Jurkat, Clone E6-1 (cell line): ENCODE measurements at regions not wholly inside any gene's neighbourhood (a gene's known extent, or its start where the extent isn't known, plus 50 kb on each side); places are given as distances from the start of the nearest gene placed in this dataset.
"Not testable (repeated sequence)": the region's sequence is repeated elsewhere in the genome, so short reads cannot be mapped to it uniquely, and the experiment has no call there.

ENCODE experiments used
- DNase-seq: peaks from one replicate; pipeline ENCODE4 v3.0.0-alpha.2; 2011; ENCODE audit warnings: low read depth, low spot score
- H3K4me3 ChIP-seq: 2 replicates; pipeline ENCODE4 v1.5.1; 2011; ENCODE audit warnings: mild to moderate bottlenecking, low read length, control low read depth, moderate library complexity

DNA sequence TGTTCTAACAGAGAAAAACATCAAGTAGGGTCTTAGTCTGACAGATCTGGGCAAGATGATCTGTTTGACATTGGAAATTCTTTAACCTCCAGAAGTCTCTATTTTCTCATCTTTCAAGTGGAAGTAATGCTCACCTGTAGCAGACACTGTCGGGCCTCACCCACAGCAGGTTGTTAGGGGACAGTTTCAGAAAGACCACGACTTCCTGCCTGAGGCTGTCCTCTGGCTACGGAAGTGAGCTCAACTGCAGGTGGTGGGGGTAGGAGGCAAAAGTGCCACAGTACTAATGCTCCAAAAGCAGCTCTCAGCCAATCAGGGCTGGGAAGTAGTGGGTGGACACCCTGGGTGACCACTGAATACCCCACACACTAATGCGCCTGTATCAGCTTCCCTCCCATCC, 111.4 kb upstream of the TOPAZ1 start:
- H3K4me3 ChIP-seq, result no peak overlapping the region
- peak; percentile 24 for DNase-seq

GRCh38 chr3:44132061-44132460, 109.6 kb upstream of the TOPAZ1 start:
- H3K4me3 ChIP-seq, result no peak overlapping the region
- no peak for DNase-seq

DNA sequence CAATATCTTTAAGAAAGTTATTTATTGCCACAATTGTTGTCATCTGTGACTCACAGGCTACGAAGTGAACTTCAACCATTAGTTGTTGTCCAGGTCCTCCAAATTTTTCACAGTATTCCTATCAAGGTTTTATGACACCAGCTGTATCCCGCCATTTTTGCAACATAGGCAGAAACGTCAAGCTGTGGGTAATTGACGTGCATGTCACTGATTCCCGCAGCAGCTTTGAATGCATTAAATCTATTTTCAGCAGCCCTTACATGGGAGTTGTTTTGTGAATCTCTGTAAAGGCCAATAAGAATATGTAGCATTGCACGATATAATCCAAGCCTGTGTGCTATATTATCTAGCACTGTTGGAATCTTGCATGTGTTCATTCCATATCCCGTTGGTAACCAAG, 109.1 kb upstream of the TOPAZ1 start:
- no peak for DNase-seq
- no peak overlapping the region for H3K4me3 ChIP-seq

GRCh38 chr3:44136421-44136820, 105.3 kb upstream of the TOPAZ1 start:
- no peak overlapping the region for H3K4me3 ChIP-seq
- DNase-seq, result no peak

- no peak for DNase-seq
Measured at GRCh38 chr3:44146073-44146472, 95.6 kb upstream of the TOPAZ1 start.

DNA sequence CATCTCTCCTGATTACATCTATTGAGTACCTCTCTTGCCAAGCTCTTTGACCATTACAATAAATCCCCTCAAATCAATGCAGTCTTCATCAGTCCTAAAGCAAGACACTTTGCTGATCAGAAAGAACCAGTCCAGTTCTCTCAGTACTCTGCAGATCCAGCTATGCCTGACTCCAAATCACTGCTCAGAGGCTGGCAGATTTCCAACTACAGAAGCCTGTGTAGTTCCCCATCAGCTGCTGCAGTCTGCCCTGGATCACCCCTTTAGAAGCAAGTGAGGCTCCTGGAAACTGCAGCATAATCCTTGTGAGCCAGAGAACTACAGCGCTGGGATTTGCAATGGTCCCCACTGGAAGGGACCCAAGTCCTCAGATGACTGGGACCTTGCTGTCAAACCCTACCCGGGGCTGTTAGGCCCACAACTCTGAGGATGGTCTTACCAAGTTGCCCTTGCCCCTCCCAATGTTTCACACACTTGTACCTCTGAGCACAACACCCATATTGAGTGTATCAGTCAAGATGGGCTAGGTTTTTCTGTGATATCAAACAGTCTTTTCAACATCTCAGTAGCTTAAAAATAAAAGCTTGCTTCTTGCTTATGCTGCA, 81.9 kb upstream of the TOPAZ1 start:
- no peak overlapping the region for H3K4me3 ChIP-seq
- no peak for DNase-seq

More at GRCh38 chr3:44146073-44146472, 95.6 kb upstream of the TOPAZ1 start:
- no peak overlapping the region for H3K4me3 ChIP-seq

GRCh38 chr3:44160818-44161217, 80.9 kb upstream of the TOPAZ1 start:
- no peak overlapping the region for H3K4me3 ChIP-seq
- no peak for DNase-seq

GRCh38 chr3:44171891-44172290, 69.8 kb upstream of the TOPAZ1 start:
- no peak overlapping the region for H3K4me3 ChIP-seq
- DNase-seq, result no peak

DNA sequence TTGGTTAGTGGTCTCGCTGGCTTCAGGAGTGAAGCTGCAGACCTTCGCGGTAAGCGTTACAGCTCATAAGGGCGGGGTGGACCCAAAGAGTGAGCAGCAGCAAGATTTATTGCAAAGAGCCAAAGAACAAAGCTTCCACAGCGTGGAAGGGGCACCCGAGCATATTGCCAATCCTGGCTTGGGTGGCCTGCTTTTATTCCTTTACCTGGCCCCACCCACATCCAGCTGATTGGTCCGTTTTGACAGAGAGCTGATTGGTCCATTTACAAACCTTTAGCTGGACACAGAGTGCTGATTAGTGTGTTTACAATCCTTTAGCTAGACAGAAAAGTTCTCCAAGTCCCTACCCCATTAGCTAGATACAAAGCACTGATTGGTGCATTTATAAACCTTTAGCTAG, 69.0 kb upstream of the TOPAZ1 start:
- H3K4me3 ChIP-seq, DNase-seq: not testable (repeated sequence)

DNA sequence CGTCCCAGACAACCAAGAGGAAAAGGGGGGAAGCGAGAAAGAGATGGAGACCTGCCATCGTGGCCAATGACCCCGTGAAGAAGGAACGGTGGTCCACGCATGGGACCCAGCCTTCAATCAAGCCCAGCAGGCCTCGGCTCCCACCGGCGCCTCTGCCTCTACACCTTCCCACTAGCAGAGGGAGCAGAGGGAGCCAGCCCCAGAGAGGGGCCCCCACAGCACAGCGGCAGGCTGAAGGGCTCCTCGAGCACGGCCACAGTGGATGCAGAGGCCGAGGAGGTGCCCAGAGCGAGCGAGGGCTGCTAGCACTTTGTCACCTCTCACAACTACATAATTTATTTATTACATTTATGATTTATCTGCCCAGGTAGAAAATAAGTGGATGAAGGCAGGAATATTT, 68.4 kb upstream of the TOPAZ1 start:
- H3K4me3 ChIP-seq, result no peak overlapping the region
- no peak for DNase-seq

GRCh38 chr3:44175070-44175469, 66.6 kb upstream of the TOPAZ1 start:
- no peak overlapping the region for H3K4me3 ChIP-seq
- no peak for DNase-seq

GRCh38 chr3:44179246-44179645, 62.4 kb upstream of the TOPAZ1 start:
- no peak for DNase-seq
- H3K4me3 ChIP-seq, result no peak overlapping the region

DNA sequence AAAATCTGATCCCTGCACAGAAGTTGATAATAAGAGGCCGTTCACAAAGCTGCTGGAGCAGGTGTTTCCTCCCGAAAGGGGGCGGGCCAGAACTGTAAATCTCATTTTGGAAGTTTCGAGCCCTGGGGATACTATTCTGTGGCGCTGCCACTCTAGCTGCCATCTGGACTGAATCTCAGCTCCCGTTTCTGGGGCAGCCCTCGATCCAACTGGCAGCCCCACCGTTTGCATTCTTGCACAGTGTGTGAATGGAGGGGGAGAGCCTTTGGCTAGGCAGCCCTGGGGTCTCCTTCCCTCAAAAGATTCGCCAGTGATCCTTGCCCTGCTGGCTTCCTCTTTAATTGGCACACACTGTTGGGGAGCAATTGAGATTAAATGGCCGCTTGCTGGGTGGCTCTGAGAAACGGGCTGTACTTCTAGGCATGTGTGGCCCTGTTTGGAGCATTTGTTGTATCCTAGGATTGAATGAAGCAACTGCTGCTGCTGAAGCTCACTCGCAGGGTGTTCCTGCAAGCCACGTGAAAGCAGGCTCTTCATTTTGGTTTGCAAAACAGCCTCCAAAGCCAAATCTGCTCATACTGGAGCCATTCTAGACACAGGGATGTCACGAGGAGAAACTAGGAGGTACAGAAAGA, 57.2 kb upstream of the TOPAZ1 start:
- no peak overlapping the region for H3K4me3 ChIP-seq
- DNase-seq, result peak; percentile 11

- DNase-seq, result no peak
- no peak overlapping the region for H3K4me3 ChIP-seq
Measured at GRCh38 chr3:44185396-44185915, 56.2 kb upstream of the TOPAZ1 start.

DNA sequence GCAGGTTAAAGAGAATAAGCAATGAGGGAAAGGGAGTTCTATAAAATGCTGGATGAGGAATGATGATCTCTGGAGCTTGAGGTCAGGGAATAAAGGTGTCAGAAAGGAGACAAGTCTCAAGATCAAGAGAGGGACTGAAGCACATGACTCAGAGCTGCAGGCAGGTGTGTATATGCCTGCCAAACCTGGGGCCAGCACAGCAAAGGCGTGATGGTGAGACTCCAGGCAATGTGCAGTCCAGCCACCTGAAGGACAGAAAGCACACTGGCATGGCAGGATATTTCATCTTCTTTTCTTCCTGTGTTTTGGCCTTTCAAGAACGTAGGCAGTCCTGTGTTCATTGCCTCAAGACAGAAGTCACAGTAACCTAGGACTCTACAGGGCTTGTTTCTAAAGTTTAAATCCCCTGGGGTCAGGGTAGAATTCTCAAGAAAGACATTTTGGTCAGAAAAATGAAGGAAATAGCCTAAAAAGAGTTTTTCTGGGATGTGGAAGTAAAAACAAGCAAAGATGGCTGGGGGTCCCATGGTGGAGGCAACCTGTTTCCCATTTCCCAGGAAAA, 55.5 kb upstream of the TOPAZ1 start:
- DNase-seq, result no peak
- no peak overlapping the region for H3K4me3 ChIP-seq

DNA sequence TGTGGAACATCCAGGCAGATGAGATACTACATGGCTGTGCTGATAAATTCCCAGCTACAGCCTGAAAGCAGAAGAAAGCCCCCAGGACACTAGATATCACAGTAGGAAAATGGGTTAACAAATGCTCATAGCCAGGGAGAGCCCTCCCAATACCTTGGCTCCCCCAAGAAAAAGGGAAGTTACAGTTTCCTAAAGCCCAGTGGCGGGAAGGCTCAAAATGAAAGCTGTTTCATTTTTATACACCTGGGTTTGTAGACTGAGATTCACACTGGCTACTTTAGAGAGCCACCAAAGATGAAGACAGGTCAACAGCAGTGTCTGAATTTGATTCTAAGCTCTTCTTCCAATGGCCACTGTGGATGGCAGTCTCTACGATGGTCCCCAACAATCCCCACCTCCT, 55.0 kb upstream of the TOPAZ1 start:
- no peak overlapping the region for H3K4me3 ChIP-seq
- DNase-seq, result no peak
